ENCODE measurements at regions not wholly inside any gene's neighbourhood (a gene's known extent, or its start where the extent isn't known, plus 50 kb on each side); places are given as distances from the start of the nearest gene placed in this dataset.

DNA sequence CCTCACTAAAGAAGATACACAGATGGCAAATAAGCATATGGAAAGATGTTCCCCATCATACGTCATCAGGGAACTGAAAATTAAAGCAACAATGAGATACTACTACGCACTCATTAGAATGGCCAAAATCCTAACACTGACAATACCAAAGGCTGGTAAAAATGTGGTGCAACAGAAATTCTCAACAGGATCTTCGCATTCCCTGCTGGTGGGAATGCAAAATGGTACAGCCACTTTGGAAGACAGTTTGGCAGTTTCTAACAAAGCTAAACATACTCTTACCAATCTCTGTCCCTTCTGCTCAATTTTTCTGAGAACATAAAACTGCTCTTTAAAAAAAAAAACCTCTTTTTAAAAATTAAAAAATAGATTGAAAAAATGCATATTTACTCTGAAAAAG lies 300.2 kb downstream of the FBXW7 start:
- no peak for ATAC-seq
- TF ChIP-seq TCF4 (CRISPR knock-in tag; IDR thresholded peaks at IDR 0.05; ENCODE audit: borderline replicate concordance) (no peak), BACH2 (CRISPR knock-in tag; IDR thresholded peaks at IDR 0.05; ENCODE audit: borderline replicate concordance) (no peak), ZC3H10 (CRISPR knock-in tag; IDR thresholded peaks at IDR 0.05) (no peak), GLIS3 (CRISPR knock-in tag; IDR thresholded peaks at IDR 0.05) (no peak)
- TF ChIP-seq, protein P1, sequence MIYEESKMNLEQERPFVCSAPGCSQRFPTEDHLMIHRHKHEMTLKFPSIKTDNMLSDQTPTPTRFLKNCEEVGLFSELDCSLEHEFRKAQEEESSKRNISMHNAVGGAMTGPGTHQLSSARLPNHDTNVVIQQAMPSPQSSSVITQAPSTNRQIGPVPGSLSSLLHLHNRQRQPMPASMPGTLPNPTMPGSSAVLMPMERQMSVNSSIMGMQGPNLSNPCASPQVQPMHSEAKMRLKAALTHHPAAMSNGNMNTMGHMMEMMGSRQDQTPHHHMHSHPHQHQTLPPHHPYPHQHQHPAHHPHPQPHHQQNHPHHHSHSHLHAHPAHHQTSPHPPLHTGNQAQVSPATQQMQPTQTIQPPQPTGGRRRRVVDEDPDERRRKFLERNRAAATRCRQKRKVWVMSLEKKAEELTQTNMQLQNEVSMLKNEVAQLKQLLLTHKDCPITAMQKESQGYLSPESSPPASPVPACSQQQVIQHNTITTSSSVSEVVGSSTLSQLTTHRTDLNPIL (CRISPR knock-in tag; IDR thresholded peaks at IDR 0.05; ENCODE audit: low read depth): no peak
- TF ChIP-seq, protein P2, sequence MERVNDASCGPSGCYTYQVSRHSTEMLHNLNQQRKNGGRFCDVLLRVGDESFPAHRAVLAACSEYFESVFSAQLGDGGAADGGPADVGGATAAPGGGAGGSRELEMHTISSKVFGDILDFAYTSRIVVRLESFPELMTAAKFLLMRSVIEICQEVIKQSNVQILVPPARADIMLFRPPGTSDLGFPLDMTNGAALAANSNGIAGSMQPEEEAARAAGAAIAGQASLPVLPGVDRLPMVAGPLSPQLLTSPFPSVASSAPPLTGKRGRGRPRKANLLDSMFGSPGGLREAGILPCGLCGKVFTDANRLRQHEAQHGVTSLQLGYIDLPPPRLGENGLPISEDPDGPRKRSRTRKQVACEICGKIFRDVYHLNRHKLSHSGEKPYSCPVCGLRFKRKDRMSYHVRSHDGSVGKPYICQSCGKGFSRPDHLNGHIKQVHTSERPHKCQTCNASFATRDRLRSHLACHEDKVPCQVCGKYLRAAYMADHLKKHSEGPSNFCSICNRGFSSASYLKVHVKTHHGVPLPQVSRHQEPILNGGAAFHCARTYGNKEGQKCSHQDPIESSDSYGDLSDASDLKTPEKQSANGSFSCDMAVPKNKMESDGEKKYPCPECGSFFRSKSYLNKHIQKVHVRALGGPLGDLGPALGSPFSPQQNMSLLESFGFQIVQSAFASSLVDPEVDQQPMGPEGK (CRISPR knock-in tag; IDR thresholded peaks at IDR 0.05; ENCODE audit: borderline replicate concordance): no peak
- TF ChIP-seq, protein P3, sequence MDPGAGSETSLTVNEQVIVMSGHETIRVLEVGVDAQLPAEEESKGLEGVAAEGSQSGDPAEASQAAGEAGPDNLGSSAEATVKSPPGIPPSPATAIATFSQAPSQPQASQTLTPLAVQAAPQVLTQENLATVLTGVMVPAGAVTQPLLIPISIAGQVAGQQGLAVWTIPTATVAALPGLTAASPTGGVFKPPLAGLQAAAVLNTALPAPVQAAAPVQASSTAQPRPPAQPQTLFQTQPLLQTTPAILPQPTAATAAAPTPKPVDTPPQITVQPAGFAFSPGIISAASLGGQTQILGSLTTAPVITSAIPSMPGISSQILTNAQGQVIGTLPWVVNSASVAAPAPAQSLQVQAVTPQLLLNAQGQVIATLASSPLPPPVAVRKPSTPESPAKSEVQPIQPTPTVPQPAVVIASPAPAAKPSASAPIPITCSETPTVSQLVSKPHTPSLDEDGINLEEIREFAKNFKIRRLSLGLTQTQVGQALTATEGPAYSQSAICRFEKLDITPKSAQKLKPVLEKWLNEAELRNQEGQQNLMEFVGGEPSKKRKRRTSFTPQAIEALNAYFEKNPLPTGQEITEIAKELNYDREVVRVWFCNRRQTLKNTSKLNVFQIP (CRISPR knock-in tag; IDR thresholded peaks at IDR 0.05; ENCODE audit: borderline replicate concordance, low read depth): no peak

DNA sequence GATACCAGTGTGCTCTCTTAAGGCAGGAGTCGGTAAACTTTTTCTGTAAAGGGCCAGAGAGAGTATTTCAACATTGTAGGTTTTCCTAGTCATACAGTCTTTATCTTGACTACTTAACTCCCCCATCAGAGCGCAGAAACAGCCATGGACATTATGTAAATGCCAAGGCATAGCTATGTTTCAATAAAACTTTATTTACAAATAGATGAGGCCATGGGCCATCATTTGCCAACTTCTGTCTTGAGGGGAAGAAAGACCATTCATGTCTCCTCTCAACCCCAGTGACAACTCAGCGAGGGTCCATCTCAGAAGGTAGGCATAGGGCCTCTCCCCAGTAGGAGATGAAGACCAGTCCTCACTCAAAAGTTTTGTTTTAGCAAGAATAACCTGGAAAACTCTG lies 301.3 kb downstream of the FBXW7 start:
- ATAC-seq: no peak
- TF ChIP-seq ISL1 (CRISPR knock-in tag; IDR thresholded peaks at IDR 0.05) (no peak), PPARA (CRISPR knock-in tag; IDR thresholded peaks at IDR 0.05; ENCODE audit: borderline replicate concordance) (no peak), ZNF565 (CRISPR knock-in tag; conservative IDR thresholded peaks at IDR 0.05; ENCODE audit: low read depth) (no peak), RARB (CRISPR knock-in tag; IDR thresholded peaks at IDR 0.05) (no peak), ZC3H10 (CRISPR knock-in tag; IDR thresholded peaks at IDR 0.05) (no peak), GLIS3 (CRISPR knock-in tag; IDR thresholded peaks at IDR 0.05) (no peak), ZFP3 (CRISPR knock-in tag; IDR thresholded peaks at IDR 0.05) (no peak), ZNF70 (CRISPR knock-in tag; IDR thresholded peaks at IDR 0.05) (no peak), CSDC2 (CRISPR knock-in tag; IDR thresholded peaks at IDR 0.05) (no peak), TCF4 (CRISPR knock-in tag; IDR thresholded peaks at IDR 0.05; ENCODE audit: borderline replicate concordance) (no peak)
- TF ChIP-seq, protein P3 (CRISPR knock-in tag; IDR thresholded peaks at IDR 0.05; ENCODE audit: borderline replicate concordance, low read depth): no peak
- TF ChIP-seq, protein P1 (CRISPR knock-in tag; IDR thresholded peaks at IDR 0.05; ENCODE audit: low read depth): no peak
- TF ChIP-seq, protein P4, sequence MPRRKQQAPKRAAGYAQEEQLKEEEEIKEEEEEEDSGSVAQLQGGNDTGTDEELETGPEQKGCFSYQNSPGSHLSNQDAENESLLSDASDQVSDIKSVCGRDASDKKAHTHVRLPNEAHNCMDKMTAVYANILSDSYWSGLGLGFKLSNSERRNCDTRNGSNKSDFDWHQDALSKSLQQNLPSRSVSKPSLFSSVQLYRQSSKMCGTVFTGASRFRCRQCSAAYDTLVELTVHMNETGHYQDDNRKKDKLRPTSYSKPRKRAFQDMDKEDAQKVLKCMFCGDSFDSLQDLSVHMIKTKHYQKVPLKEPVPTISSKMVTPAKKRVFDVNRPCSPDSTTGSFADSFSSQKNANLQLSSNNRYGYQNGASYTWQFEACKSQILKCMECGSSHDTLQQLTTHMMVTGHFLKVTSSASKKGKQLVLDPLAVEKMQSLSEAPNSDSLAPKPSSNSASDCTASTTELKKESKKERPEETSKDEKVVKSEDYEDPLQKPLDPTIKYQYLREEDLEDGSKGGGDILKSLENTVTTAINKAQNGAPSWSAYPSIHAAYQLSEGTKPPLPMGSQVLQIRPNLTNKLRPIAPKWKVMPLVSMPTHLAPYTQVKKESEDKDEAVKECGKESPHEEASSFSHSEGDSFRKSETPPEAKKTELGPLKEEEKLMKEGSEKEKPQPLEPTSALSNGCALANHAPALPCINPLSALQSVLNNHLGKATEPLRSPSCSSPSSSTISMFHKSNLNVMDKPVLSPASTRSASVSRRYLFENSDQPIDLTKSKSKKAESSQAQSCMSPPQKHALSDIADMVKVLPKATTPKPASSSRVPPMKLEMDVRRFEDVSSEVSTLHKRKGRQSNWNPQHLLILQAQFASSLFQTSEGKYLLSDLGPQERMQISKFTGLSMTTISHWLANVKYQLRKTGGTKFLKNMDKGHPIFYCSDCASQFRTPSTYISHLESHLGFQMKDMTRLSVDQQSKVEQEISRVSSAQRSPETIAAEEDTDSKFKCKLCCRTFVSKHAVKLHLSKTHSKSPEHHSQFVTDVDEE (CRISPR knock-in tag; IDR thresholded peaks at IDR 0.05): no peak

DNA sequence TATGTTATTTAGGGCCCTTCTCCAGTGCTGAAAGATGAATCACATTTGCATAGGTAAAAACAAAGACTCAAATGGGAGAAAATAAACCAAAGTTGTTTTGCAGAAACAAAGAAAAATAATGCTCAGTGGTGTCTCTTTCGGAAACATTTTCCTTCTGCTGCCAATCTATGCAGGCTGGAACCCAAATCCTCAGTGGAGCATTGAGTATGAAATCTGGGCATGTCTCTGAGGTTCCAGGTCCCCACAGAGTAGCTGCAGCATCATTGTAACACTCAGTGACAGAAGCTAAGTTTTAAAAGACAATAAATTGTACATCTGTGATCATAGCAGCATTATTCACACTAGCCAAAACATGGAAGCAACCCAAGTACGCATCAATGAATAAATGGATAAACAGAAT lies 303.6 kb downstream of the FBXW7 start:
- ATAC-seq: no peak
- TF ChIP-seq ESRRG (CRISPR knock-in tag; IDR thresholded peaks at IDR 0.05): no peak
- no peak for TF ChIP-seq OSR1 (CRISPR knock-in tag; IDR thresholded peaks at IDR 0.05)
- TF ChIP-seq, protein P2 (CRISPR knock-in tag; IDR thresholded peaks at IDR 0.05; ENCODE audit: borderline replicate concordance): no peak
- no peak for TF ChIP-seq SNAI2 (CRISPR knock-in tag; IDR thresholded peaks at IDR 0.05)
- TF ChIP-seq GLIS3 (CRISPR knock-in tag; IDR thresholded peaks at IDR 0.05): no peak
- TF ChIP-seq, protein P1 (CRISPR knock-in tag; IDR thresholded peaks at IDR 0.05; ENCODE audit: low read depth): no peak
- no peak for TF ChIP-seq ZC3H10 (CRISPR knock-in tag; IDR thresholded peaks at IDR 0.05)
- no peak for TF ChIP-seq ZFP3 (CRISPR knock-in tag; IDR thresholded peaks at IDR 0.05)
- TF ChIP-seq TCF4 (CRISPR knock-in tag; IDR thresholded peaks at IDR 0.05; ENCODE audit: borderline replicate concordance): no peak
- TF ChIP-seq ZNF8 (CRISPR knock-in tag; IDR thresholded peaks at IDR 0.05): no peak
- no peak for TF ChIP-seq ARNTL (CRISPR knock-in tag; IDR thresholded peaks at IDR 0.05; ENCODE audit: borderline replicate concordance, low read depth)
- no peak for TF ChIP-seq ZNF70 (CRISPR knock-in tag; IDR thresholded peaks at IDR 0.05)
- TF ChIP-seq CSDC2 (CRISPR knock-in tag; IDR thresholded peaks at IDR 0.05): no peak
- TF ChIP-seq, protein P3 (CRISPR knock-in tag; IDR thresholded peaks at IDR 0.05; ENCODE audit: borderline replicate concordance, low read depth): no peak
- TF ChIP-seq ISL1 (CRISPR knock-in tag; IDR thresholded peaks at IDR 0.05): no peak
- no peak for TF ChIP-seq RARB (CRISPR knock-in tag; IDR thresholded peaks at IDR 0.05)
